Epithelial cell of proximal tubule (primary cell): ENCODE measurements at regions not wholly inside any gene's neighbourhood (a gene's known extent, or its start where the extent isn't known, plus 50 kb on each side); places are given as distances from the start of the nearest gene placed in this dataset.

Source experiments
- DNase-seq: peaks from one replicate; pipeline ENCODE4 v3.0.0-alpha.2; 2011; ENCODE audit warnings: low read depth
- H3K4me3 ChIP-seq: 2 replicates; pipeline ENCODE4 v1.5.1; 2011; ENCODE audit warnings: low read depth, mild to moderate bottlenecking, low read length
- TF ChIP-seq, protein P1 (sequence below): conservative IDR thresholded peaks from 2 replicates; pipeline ENCODE4 v1.5.1; 2012; ENCODE audit warnings: low read depth, mild to moderate bottlenecking, low read length

DNA sequence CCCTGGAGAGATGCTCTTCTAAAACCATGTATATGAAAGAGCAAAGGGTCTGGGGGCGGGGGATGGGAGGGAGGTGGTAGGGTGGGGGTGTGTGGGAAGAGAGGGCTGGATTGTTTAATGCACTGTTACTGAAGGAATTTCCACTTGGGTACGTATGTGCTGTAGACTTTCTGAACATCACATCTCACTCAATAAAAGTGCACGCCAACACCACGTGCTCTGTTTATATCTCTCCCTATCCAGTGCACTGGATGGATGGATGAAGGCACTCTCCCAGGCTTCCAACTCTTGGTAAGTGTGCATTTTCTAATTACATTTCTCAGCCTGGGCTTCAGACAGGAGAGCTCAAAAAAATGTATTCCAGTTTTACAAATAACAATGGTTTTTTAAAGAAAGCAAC, 184.3 kb upstream of the SIX2 start:
- H3K4me3 ChIP-seq, result no peak overlapping the region
- DNase-seq, result no peak
- TF ChIP-seq, protein P1, sequence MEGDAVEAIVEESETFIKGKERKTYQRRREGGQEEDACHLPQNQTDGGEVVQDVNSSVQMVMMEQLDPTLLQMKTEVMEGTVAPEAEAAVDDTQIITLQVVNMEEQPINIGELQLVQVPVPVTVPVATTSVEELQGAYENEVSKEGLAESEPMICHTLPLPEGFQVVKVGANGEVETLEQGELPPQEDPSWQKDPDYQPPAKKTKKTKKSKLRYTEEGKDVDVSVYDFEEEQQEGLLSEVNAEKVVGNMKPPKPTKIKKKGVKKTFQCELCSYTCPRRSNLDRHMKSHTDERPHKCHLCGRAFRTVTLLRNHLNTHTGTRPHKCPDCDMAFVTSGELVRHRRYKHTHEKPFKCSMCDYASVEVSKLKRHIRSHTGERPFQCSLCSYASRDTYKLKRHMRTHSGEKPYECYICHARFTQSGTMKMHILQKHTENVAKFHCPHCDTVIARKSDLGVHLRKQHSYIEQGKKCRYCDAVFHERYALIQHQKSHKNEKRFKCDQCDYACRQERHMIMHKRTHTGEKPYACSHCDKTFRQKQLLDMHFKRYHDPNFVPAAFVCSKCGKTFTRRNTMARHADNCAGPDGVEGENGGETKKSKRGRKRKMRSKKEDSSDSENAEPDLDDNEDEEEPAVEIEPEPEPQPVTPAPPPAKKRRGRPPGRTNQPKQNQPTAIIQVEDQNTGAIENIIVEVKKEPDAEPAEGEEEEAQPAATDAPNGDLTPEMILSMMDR, result no peak

DNA sequence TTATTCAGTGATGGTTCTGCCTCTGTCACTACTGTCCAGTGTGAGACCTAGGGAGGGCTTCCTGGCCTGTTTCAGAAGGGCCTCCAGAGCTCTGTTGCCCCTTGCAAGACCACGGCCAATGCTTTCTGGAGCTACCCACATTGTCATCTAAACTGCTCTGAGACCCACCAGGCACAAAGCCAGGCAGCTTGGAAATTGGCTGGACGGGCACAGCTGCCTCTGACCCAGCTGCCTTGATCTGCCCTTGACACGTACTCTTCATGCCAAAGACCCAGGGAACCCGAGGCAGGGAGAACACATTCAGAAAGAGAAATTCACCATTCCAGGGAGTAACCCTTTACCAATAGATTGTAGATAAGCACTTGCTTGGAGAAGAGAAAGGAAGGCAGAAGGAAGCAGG, 183.7 kb upstream of the SIX2 start:
- DNase-seq, result no peak
- no peak overlapping the region for H3K4me3 ChIP-seq
- TF ChIP-seq, protein P1, result no peak

DNA sequence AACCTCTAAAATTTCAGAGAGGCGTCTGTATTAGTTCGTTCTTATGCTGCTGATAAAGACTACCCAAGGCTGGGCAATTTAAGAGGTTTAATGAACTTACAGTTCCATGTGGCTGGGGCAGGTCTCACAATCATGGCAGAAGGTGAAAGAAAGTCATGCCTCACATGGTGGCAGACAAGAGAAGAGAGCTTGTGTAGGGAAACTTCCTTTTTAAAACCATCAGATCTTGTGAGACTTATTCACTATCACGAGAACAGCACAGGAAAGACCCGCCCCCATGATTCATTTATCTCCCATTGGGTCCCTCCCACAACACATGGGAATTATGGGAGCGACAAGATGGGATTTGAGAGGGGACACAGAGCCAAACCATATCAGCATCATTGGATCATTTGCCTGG, 183.2 kb upstream of the SIX2 start:
- TF ChIP-seq, protein P1, result no peak
- no peak for DNase-seq
- no peak overlapping the region for H3K4me3 ChIP-seq

DNA sequence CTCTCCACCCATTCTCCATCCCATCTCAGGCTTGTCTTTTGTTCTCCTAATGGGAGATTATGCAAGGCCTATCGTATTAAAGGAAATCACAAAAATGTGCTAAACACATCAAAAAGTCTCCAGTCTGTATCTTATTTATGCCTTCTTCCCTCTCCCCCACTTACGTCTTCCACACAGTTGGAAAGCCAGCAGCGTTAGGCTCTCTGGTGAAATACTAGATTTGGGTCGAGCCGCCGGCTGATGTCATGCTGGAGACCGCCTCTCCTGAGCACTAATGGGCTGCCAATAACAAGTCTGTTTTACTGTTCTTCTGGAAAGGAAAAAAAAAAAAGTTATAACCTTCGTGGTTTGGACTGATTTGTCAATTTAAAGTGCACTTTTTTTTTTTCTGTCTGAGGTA, 182.7 kb upstream of the SIX2 start:
- no peak overlapping the region for H3K4me3 ChIP-seq
- DNase-seq, result no peak
- TF ChIP-seq, protein P1, result no peak

DNA sequence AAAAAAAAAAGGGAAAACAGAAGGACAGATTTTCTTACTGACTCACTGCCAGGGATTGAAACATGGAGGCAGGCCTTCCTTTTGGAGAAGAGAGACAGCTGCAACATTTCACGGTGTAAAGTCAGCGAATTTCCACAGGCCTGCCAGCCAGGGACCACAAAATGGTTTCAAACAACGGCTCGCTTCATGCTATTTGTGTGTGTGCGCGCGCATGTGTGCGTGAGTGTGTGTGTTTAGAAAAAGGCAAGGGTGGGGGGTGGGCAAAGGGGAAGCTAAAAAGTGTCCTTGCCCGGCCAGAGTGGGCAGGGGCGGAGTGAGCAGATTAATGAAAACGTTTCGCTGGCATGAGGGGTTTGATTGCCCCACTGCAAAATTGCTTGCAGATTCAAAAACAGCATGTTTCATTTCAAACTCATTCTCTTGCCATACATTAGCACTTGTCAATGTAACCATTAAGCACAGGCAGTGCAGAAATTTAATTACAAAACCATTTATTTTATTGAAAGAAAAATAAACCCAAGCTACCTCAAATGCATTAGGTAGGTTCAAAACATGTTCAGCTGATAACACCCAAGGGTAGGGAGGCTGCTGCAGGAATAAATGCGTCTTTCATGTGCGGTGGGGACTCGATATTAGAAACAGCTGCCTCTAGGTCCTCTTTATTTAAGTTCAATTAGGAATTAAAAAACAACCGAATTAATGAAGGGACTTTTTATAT, 182.1 kb upstream of the SIX2 start:
- TF ChIP-seq, protein P1, result no peak
- DNase-seq, result no peak
- no peak overlapping the region for H3K4me3 ChIP-seq

DNA sequence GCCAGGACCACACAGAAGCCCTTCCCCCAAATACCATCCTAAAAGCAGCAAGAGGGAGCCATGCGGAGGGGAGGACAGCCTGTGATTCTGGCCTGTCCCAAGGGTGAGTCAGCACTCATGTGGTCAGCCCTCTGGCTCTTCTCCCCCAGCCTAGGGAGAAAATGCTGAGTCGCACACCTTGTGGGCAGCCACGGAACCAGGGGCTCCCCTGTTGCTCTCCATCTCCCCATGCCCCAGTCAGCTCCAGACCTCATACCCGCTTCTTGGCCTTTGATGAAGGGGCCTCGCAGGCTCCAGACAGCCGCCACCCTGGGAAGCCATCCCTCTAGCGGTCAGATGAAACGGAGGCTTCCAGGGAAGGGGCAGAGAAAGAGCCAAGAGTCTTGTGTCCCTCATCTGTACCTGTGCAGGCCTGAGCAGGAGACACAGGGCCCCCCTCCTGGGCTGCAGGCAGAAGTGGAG, 181.3 kb upstream of the SIX2 start:
- TF ChIP-seq, protein P1, result no peak
- no peak for DNase-seq
- no peak overlapping the region for H3K4me3 ChIP-seq

DNA sequence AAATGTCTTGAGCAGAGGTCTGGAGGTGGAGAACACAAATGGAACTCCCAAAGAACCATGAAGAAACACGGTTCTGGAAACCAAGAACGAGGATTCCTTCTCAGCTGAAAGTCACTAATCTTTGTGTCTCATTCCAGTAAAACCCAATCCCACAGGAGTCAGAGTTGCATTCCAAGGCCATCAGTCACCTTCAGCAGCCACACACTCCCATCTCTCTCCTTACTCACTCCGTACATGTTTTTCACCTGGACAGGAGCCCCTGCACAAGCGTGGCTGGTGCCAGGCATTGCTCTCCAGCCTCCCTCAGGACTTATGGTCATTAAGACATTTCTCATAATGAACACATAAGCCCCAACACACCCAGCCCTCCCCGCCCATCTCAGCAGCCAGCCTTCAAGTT, 175.4 kb upstream of the SIX2 start:
- no peak for DNase-seq
- H3K4me3 ChIP-seq, result no peak overlapping the region
- TF ChIP-seq, protein P1, result no peak
